NCI-H510A (cell line): ENCODE measurements at regions not wholly inside any gene's neighbourhood (a gene's known extent, or its start where the extent isn't known, plus 50 kb on each side); places are given as distances from the start of the nearest gene placed in this dataset.

Experiments
- DNase-seq: peaks from one replicate; lab custom pipeline; 2025; lab: John Stamatoyannopoulos, UW

GRCh38 chr10:113364227-113364626, 188.6 kb upstream of the HABP2 start:
- DNase-seq: no peak

GRCh38 chr10:113368666-113369364, 184.0 kb upstream of the HABP2 start:
- no peak for DNase-seq

- no peak for DNase-seq
Observed at GRCh38 chr10:113369365-113369694, 183.5 kb upstream of the HABP2 start.

DNA sequence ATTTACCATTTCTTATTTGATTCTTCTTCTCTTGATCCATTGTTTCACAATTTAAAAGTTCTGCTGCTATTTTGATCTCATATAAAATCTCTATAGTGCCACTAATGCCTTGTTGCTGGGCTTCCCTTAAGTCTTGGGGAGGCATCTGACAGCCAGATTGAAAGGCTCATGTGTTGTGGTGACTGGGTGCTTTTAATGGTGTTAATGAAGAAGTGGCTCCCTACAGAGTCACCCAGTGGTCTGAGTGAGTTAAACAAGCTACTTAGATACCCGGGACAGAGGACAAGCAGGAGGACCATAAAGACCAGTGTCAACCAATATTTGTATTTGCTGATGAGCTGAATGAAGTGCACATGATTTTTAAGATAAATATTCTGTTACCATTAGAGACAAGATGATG, 176.4 kb upstream of the HABP2 start:
- no peak for DNase-seq

- no peak for DNase-seq
Observed at GRCh38 chr10:113379091-113379490, 173.8 kb upstream of the HABP2 start.

GRCh38 chr10:113381416-113381815, 171.4 kb upstream of the HABP2 start:
- DNase-seq: no peak

GRCh38 chr10:113381981-113382509, 170.8 kb upstream of the HABP2 start:
- no peak for DNase-seq

DNA sequence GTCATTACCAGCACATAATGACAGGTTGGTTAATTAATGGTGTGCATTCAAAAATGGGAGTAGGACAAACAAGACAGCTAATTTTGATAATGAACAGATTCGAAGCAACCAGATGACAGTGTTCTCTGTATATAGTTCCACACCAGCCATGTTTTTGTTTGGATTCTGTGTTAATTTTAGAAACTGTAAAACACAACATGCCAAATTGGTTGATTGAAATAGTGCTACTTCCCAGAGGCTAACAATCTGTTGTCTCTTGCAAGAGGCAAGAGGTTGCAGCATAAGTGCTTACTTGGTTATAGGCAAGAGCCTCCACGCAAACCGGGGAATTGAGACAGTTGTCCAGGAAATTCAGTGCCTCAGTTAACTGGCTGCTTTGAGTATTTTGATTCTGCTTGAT, 170.2 kb upstream of the HABP2 start:
- DNase-seq: no peak

GRCh38 chr10:113384181-113384580, 168.7 kb upstream of the HABP2 start:
- DNase-seq: no peak

DNA sequence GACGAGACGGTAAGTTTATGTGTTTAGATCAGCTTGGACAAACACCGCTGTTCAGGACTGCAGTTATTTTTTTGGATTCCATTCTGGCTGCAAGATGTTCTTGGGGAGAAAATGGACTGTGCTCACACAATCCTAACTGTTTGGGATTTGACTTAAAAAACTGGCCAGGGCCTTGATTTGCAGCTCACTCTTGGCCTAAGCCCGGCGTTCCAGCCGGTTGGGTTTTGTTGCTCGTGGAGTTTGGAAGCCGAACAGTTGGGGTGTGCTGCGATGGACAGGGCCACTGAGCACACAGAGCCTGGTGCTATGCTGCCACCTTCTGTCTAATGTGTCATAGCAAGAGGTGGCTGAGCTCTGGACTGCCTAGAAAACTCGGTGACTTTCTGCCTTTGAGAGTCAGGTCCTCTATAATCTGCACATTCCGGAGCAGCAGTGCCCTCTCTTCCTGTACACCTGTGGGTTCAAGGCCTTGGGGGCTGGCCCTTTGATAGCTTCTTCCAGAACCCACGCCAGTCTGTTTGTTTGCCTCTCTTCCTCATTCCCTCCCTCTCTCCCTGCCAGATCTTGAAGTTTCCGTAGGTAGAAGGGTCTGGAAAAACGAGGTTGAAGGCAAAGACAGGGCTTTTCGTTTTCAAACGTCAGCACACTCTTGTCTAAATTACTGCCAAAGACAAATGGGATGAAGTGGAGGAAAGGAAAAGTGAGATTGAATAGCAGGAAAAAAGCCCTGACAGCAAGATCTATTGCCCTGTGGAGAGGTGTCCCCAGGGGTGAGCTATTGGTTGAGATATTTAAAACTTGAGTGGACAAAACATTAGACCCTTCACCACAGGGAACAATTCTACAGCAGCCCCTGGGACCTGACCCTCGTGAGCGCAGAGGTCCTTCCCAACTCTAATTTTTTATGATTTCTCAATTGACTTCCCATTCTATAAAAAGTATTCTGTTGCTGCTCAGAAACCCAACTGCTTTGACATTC, 167.5 kb upstream of the HABP2 start:
- peak; percentile 68 for DNase-seq

- no peak for DNase-seq
Observed at GRCh38 chr10:113386005-113386404, 166.8 kb upstream of the HABP2 start.

DNA sequence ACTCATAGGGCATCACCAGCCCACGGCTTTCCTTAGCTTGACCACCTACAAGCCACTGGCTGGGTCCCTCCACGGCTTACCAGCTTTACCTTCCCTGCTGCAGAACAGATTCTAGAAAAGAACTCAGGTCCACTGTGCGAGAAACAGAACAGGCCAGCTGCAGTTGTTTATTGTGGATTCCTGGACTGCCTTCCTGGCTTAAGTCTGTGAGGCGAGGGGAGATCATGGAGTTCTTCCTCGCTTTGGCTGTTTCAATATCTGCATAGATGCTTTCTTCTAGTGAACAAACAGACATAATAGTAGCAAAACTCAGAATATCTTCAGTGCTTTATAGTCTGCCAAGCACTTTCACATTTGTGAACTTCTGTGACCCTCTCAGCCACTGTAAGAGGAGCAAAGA, 162.9 kb upstream of the HABP2 start:
- DNase-seq: no peak

DNA sequence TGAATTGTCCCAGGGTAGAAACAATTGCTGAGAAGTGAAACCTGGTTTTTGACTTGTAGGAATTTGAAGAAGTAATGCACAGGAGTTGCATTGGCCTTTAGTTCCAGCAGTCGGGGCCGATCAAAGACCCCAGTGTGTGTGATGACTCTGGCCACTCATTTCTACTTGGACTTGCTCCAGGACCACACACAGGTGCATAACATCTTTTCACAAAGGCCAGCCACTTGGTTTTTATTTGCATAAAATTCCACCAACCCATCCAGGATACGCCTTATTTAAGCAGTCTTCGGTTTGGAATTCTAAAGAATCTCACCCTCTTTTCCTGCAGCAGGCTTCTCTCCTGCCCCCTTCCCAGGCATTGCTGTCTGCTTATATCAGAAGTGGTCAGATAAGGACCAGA, 162.0 kb upstream of the HABP2 start:
- no peak for DNase-seq

GRCh38 chr10:113397047-113397446, 155.8 kb upstream of the HABP2 start:
- DNase-seq: no peak

GRCh38 chr10:113399065-113399464, 153.8 kb upstream of the HABP2 start:
- DNase-seq: no peak

DNA sequence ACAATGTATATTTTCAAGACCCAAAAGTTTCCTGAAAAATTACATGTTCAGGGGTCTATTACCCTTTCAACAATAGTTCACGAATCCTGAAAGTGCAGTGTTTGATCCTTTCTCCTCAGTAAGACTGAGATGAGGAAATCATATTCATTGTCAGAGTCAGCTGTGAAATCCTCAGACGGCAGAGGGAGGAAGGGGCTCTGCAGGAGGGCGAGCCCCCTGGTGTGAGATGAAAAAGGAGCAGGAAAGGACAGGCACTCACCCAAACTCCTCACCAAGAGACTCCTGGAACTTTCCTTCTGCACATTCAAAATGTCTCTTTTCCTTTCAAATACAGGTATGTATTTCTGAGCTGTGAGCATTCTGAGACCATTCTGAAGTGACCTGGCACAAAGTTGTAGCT, 150.3 kb upstream of the HABP2 start:
- no peak for DNase-seq

- no peak for DNase-seq
Observed at GRCh38 chr10:113407218-113407617, 145.6 kb upstream of the HABP2 start.

DNA sequence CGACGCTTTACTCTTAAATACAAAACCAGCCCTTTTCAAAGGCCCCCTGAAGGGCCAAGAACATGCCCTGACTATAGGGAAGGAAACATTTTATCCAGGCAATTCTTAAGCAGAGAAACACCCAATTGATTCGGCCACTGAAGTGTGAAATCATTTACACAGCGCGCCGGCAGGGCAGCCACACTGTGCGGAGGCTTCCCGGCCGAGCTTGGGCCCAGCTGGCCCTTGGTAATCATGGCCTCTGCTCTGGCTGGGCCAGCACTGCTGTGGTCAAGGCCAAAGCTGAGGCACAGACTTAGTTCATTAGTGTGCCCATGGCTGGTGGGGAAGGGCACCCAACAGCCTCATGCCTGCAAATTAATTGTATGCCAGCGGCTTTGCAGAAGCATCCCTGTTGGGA, 143.7 kb upstream of the HABP2 start:
- no peak for DNase-seq

GRCh38 chr10:113410618-113411017, 142.2 kb upstream of the HABP2 start:
- DNase-seq: no peak

GRCh38 chr10:113411456-113411855, 141.4 kb upstream of the HABP2 start:
- DNase-seq: no peak

- DNase-seq: no peak
Observed at GRCh38 chr10:113412161-113412560, 140.7 kb upstream of the HABP2 start.

DNA sequence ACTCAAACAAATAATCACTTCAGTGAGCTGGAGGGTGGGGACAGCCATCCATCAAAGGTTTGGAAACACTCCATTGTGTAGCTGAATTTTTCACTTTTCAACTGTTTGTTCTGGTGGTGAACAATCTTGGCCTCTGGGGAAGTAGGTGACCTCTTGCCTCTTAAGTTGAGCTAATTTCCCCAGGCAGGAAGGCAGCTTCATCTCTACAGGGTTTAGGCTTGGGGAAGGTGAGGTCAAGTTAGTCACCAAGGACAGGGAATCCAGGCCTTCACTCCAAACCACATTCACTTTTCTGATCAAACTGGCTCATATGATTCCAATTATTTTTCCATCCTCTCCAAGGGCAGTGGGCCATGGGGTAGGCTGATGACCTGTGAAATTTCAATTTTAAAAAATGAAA, 138.3 kb upstream of the HABP2 start:
- DNase-seq: no peak

GRCh38 chr10:113415246-113415645, 137.6 kb upstream of the HABP2 start:
- DNase-seq: no peak
